Inflammatory macrophage (primary cell): ENCODE measurements at regions not wholly inside any gene's neighbourhood (a gene's known extent, or its start where the extent isn't known, plus 50 kb on each side); places are given as distances from the start of the nearest gene placed in this dataset.

Experiments used
- DNase-seq, 2 donors: peaks; one replicate each; pipeline ENCODE4 v3.0.0-alpha.2; 2020 to 2022

DNA sequence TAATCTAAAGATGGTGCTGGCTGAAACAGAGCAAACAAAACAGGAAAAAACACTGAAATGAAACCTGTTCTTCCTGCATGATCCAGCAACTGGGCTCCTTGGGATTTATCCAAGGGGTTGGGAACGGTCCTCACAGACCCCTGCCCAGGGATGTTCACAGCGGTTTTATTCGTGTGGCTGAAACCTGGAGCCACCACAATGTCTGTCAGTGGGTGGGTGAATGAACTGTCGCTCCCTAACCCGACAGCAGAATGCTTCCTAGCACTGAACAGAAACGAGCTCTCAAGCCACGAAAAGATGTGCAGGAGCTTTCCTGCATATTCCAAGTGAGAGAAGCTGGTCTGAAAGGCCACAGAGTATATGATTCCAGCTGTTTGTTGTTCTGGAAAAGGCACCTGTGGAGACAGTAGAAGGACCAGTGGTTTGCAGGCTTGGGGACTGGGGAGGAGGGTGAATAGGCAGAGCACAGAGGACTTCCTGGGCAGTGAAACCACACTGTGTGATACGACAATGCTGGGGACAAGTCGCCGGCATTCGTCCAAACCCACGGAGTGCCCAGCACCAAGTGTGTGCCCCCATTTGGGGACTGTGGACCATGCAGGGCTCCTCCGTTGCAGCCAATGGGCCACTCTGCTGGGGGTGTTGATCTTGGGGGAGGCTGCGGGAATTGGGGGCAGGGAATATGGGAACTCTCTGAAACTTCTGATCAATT lies 73.9 kb downstream of the TEX29 start:
- no peak for DNase-seq

DNA sequence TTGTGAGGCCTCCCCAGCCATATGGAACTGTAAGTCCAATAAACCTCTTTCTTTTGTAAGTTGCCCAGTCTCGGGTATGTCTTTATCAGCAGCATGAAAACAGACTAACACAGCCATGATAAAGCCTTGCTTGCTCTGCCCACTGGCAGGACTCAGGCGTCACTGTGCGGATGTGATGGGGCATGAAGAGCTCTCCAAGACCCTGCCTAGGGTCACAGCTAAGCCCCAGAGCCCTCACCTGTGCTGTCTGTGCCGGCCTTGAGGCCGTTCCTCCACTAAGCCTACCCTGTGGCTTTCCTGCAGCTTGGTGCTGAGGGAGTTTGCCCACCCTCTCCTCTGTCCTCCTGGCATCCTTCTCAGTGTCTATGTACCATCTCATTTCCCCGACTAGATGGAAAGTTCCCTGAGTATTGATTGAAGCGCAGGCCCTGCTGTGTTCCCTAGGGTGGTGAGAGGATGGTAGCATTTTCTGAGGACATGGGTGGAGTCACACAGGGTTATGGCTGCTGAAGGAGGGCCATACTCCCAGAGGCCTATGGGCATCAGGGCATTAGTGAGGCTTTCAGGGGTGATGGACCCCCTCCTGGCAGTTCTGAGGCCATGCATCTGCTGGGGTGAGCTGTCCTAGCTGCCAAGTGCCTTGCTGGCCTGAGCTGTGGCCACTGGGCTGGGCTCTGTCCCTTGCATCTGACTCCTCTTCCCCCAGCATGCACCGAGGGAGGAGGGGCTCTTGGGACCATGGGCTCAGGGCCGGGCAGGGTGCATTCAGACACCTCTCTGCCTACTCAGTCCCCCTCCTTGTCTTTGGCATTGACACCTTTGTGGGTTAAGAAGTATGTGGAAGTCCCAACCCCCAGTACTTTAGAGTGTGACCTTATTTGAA lies 75.3 kb downstream of the TEX29 start:
- DNase-seq, result no peak

DNA sequence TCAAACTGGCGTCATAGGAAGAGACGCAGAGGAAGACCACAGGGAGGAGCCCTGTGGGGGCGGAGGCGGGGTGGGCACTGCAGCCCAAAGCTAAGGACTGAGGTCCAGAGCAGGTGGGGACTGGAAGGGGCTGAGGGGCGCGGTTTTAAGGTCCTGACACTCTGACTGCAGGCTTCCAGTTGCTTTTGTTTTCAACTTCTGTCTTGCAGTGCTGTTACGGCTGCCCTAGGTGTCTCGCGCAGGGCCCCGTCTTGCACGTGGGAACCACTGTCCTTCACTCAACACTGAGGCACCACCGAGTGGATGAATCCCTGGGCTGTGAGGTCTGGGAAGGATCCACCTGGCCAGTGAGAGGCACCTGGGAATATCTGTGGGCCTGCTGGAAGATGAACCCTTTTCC lies 76.0 kb downstream of the TEX29 start:
- no peak for DNase-seq

DNA sequence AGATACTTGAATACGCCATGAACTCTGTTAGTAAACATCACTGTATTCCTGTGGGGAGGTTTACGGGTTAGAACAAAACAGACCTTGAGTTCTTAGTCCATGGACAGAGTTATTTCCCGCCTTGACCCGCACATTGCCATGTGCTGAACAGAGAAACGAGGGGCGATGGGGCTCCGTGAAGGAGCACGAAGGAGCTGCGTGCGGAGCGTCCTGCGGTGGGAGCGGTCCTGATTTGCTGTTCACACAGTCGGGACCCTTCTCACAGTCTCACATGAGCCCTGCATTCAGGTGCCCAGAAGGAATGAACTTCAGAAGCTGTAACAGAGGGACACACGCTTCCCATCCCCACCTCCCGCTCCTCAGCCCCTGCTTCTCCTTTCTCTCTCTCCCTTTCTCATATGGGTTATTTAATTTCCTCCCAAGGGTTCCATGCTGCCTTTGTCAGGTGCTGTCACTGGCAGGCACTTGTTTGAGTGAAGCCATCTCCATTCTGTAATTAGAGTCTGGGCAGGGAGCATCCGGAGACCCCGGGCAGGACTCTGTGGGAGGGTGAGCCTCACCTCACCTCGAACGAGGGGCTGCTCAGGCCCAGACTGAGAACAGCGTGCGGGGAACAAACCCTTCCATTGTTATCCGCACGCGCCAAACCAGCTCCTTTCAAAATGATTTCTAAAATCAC lies 76.9 kb downstream of the TEX29 start:
- DNase-seq, result no peak

DNA sequence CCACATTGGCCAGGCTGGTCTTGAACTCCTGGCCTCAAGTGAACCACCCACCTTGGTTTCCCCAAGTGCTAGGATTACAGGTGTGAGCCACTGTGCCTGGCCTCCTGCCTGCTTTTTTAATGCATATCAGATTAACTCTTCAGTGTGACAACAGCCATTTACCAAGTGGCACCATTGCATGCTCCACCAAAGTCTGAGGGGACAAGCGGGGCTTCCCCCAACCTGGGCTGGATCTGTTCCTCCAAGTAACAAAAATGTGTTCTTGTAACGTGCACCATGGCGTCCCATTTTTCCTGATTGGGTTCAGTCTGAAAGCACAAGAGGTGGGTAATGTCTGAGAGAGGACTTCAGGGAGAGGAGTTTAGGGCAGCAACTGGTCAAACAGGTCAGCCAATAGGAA lies 77.8 kb downstream of the TEX29 start:
- DNase-seq, result no peak

DNA sequence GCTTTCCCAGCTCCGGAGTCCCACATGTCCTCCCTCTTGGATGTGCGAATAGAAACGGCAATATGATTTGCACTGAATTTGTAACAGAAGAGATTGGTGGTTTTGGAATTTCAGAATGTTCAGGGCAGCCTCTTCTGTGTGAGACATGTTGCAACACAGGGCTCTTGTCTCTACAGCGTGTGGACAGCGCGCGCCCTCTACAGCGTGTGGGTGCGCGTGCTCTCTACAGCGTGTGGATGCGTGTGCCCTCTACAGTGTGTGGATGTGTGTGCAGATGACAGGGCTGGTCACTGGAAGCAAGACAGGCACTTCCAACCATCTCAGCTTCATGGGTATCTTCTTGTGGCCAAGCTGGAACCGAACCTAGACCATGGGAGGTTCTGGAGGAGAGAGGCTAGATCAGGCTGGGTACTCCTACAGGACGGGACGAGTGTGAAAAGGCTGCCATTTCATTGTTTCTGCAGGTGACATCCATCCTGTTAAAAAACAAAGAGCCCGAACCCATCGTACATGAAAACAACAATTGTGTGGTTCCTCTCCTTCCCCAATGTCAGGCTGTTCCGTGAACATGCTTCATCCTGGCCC lies 78.4 kb downstream of the TEX29 start:
- no peak for DNase-seq

DNA sequence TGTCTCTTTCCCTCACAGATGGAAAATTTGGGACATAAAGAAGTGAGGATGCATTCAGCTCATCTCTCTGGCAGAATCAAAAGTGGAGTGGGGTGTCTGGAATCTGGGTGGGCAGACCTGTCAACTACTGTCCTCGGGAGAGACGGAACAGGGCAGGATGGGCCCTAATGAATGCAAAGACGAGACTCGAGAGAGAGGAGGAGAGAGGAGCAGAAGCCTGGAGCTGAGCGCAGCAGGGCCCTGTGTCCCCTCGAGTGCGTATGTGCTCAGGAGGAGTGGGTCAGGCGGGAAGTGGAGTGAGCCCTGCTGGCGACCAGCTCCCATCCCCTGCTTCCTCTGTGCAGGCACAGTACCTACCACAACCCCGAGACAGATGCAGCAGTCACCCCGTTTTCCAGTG lies 78.9 kb downstream of the TEX29 start:
- DNase-seq, result no peak

DNA sequence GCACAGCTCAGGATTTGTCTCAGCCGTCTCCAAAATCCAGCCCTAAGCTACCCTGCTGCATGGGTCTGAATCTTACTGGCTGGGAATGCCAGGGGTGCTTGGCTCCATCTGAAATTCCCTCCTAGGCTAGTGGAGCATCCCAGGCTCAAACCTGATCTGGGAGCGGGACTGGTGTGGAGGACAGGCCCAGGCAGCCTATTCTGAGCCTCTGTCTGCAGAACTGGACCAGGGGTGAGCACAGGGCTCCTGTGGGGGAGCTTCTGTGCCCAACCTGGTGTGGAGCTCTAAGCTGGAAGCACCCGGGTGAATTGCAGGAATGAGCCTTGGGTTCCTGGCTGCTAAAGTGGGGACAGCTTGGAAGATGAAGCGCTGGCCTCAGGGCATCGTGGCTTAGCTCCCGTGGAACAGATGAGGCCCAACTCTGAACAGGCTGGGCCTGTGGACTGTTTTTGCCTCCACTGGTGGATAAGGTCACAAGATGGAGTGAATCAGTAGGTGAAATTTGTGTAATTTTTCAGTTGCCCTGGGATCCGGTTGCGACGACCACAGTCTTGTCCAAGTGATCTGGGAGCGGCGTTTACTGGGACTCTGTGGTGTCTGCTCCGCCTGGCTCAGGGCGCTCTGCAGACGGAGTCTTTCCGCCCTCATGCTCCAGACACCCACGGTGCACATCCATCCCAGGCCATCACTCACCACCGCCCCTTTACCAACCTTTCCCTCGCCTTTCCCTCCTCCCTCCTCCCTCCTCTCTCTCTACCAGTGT lies 79.5 kb downstream of the TEX29 start:
- no peak for DNase-seq

DNA sequence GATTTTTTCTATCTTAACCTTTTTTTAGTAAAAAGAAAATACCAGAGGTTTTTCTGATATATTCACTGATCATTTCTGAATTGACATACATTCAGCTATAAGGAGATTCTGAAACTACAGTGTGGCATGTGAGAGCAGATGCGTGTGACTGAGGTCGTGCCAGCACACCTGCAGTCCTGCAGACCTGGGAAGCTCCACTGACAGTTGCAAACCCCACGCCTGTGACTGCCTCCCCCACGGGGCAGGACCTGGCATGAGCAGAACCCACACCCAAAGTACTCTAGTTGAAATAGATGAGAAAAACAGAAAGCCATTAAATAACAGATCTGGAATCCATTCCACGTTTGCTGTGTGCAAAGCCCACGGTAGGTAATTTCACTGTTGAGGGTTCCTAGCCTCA lies 80.7 kb downstream of the TEX29 start:
- no peak for DNase-seq

DNA sequence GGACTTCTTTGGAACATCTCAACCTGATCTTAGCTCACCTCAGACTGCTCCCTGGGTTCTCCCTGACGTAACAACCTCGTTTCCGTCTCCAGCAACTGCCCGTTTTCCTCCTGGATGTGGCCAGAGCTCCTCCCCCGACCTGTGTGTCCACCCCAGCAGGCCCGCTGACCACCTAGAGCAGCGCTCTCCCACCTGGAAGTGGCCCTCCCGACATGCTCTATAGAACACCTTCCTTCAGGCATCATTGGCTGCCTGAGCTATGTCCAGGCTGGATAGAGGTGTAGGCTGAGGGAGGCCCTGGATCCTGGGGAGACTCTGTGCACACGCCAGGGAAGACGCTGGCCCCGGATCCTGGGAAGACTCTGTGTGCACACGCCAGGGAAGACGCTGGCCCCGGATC lies 81.3 kb downstream of the TEX29 start:
- no peak for DNase-seq

DNA sequence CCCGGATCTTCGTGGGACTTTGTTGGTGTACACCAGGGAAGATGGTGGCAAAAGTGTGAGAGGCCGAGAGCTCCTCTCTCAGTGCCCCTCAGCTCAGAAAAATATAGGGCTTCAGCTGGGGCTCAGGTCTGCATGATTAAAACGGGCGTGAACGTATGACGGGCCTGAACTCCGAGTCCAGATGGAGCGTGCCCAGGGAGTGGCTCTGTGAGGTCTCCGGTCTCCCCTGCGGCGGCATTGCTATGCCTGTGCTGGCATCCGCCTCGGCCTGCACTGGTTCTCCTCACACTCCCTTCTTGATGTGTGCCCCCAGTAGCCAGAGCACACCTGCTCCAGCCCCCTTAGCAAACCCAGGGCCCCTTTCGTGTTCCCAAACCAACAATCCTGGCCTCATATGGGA lies 82.0 kb downstream of the TEX29 start:
- DNase-seq, result no peak

DNA sequence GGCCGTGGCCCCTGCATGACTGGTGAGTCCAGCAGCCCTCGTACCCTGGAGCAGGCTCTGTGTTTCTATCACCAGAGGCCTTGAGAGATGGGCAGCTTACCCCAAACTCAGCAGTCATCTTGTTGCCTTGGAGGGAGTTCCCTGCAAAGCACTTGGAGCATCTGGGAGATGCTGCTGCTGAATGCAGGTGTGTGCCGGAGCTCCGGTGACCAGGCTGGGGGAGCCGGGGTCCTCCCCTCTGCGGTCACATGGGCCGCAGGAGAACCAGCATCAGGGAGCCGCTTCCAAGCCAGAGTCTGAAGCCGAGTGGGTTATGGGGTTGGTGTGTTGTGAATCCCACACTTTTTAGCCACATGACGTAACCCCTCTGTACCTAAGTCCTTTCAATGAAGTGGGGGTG lies 82.8 kb downstream of the TEX29 start:
- DNase-seq, result no peak

DNA sequence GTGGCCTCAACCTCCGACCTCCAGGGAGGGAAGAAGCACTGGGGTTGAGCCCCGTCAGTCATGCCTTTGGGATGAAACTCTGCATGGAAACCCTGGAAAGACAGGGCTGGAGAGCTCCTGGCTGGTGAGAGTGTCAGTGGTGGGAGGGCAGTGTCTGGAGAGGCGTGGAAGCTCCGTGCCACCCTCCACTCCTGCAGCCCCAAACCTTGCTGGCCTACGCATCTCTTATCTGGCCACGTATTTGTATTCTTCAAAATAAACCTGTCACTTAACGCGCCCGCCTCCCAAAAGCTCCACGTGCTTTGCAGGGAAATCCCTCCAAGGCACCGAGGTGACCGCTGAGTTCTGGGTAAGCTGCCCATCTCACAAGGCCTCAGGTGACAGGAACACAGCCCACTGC lies 84.3 kb downstream of the TEX29 start:
- DNase-seq, result no peak

DNA sequence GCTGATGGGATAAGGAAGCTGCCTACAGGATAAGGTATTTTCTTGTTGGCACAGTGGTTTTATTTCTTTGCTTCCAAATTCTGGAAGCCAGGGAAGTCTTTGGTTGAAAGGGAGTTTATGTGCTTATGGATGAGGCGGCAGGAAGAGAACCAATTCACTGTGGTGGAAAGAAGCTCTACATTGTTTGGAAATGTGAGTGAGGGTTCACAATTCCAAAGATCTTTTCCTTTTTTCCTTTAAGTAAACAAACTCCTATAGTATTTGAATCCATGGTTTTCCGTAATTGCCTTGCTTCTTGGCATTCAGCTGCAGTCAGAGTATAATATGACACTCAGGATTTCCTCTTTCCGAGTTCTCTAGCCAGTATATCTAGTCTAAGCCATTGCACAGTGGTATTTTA lies 86.2 kb downstream of the TEX29 start:
- no peak for DNase-seq

DNA sequence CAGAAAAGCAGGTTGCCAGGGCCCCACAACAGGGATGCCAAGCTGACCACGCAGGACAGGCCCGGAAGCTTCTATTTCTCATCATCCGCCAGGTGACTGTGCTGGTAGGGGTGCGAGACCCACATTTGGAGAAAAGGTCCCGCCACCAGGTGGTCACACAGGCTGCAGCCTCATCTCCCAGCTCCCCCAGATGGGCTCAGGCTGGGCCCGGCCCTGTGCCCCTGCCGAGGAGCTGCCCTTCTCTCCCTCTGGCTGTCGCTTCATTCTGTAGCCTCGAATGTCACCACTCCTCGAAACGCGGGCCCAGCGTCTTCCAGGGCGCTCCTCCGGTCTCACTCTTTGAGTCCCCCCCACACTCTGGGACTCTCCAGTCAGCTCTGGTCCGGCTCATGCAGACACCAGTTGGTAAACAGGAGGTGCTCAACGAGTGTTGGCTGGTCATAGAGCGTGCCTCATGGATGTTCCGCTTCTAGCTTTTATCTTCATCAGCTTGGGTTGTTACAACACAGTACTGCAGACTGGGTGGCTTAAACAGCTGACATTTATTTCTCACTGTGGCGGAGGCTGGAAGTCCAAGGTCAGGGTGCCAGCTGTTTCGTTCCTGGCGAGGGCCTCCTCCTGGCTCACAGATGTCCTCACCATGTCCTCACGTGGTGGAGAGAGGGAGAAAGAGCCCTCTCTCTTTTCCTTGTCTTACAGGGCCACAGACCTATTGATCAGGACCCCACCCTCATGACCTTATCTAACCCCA lies 87.1 kb downstream of the TEX29 start:
- DNase-seq, result no peak

DNA sequence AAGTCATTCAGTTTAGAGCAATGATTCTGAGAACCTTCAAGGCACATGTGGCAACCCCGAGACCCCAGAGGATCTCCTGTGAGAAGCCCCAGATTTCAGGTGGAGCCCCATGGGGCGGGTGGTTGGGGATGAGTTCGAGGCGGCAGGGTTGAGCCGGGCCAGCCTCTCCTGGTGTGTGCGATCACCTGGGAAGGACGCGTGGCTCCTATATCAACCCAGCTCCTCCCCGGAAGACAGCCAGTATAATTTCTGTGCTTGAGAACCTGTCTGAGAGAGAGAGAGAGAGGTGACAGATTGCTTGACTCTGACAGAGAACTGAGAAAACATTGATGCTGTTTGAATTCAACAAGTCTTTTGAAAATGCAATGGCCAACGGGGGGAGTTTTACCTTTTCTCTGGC lies 89.0 kb downstream of the TEX29 start:
- DNase-seq, result no peak

DNA sequence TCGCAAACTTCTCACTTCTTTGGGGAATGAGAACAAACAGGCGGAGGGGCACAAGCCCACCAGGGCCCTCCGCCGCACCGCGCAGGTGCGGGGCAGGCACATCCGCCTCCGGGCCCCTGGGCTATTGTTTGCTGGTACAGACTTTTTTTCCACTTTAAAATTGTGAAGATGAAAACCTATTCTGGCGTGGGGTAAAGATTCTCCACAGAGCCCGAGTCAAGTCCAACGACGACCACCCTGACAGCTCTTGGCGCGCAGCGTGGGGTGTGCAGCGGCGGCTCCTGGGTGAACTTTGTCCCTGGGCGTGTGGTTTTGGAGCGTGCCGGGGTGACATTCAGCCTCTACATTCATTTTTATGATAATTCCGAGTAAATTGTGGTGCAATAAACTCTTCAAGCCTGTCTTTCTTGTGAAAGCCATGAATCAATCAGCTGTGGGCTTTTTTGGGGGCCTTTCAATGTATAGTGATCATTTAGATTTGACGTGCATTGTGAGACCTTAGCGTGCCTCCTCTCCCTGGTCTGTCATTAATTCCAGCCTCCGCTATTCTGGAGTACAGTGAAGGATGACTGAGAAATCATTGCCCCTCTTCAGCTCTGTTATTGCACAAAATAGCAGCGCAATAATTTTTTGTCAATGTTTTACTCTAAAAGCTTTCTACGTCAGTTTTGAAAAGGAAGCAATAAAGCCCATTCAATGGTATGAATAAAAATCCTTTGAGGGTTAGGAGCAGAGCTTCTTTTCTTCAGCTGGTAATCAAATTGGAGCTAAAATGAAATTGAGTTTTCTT lies 90.0 kb downstream of the TEX29 start:
- no peak for DNase-seq

DNA sequence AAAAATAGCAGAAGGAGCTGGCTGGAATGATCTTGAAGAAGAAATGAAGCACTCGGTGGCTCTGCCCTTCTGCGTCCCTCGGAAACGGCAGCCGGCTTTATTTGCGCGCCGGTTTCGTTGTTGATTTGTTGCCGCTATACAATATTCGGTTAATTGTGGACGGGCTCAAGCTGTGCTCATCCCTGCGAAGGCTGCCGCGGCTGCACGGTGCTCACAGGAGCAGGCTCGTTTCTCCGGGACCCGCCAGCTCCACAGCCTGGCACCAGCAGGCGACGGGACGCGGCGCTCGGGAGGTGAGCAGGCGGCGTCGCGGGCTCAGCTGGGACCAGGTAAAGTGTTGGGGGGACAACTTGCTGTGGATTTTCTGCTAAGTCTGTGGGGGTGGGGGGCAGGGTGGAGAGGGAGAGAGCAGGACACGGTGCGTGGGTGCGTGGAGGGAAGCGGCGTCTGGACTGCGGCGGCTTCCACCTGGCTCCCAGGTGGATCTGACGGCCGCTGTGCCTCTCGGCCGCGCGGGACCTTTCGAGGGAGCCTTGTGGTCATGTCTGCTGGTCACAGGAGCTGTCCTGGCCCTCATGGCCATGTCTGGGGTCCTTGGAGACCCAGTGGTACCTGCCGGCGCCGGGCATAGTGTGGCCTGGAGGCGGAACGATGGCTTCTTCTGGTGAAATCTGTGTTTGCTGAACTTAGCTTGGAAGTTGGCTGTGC lies 90.9 kb downstream of the TEX29 start:
- no peak for DNase-seq

DNA sequence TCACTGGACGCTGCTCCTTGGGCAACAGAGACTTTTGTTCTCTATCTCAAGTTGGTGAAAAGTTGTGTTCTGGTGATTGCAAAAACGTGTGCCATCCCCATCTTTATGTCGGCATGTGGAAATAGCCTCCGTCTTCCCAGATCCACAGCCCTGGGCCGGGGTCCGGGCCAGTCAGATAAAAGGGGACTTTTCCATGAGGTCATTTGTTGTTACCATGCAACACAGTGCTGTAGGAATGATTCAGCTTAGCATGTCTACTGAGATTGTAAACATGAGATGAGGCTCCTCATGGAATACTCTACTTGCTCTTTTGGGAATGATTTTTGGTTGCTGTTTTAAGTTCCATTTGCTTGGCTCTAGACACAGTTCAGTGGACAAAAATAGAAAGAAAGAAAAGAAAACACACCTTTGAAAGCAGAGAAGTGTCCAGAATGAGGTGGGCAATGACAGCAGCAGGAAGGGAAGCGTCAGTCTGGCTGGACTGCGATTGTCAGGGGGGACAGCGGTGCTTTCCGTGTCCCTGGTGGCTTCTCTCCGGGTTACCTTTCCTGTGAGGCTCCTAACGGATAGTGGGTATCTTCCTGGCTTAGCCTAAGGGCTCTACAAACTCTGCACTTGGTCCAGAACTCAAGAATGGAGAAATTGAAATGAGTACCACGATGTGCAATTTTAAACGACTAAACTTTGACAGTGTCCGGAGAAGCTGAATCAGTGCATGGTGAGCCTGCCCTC lies 91.6 kb downstream of the TEX29 start:
- DNase-seq, result no peak
